B cell (primary cell): ENCODE measurements at regions not wholly inside any gene's neighbourhood (a gene's known extent, or its start where the extent isn't known, plus 50 kb on each side); places are given as distances from the start of the nearest gene placed in this dataset.

Experiments
- ATAC-seq: fragments of 200-7000 bp; cut with Tn5 transposase; one replicate; pipeline ENCODE4 v1.10.0; 2021; ENCODE audit warnings: low read depth, mild to moderate bottlenecking, moderate number of reproducible peaks, moderate library complexity
- CTCF ChIA-PET: fragments of 350-600 bp; sonication (Branson Sonifier 250); formaldehyde crosslinking; loops from one replicate; lab custom pipeline; 2021; ENCODE audit warnings: antibody characterized with exemption, inconsistent platforms; lab: Charles Lee
- POLR2A ChIA-PET: fragments of 350-600 bp; sonication (Branson Sonifier 250); formaldehyde crosslinking; loops from one replicate; lab custom pipeline; 2021; ENCODE audit warnings: antibody characterized with exemption; lab: Charles Lee
- DNase-seq: peaks from one replicate; pipeline ENCODE4 v3.0.0; 2013
- H2AFZ ChIP-seq: 2 replicates; pipeline ENCODE4 v1.6.1; 2012; ENCODE audit warnings: mild to moderate bottlenecking, low read depth, low read length; ENCODE audit not compliant: insufficient read depth, poor library complexity, severe bottlenecking
- H3K27ac ChIP-seq, 2 donors: 1 replicate in 1 of 2; 2 replicates in 1 of 2; pipeline ENCODE4 v1.5.1; 2012 to 2013; ENCODE audit warnings: low read length in 2 of 2, mild to moderate bottlenecking in 2 of 2, moderate library complexity in 1 of 2
- H3K27me3 ChIP-seq, 4 experiments: fragments of 200-600 bp in 1 of 4; sonication (generic) in 1 of 4; replicated peaks in 1 of 4; 1 replicate in 2 of 4; 2 replicates in 2 of 4; pipeline versions ENCODE4 v1.6.1 to v1.7.0; 2013 to 2016; ENCODE audit warnings: low read length in 3 of 4, mild to moderate bottlenecking in 2 of 4, mixed read lengths in 1 of 4, moderate library complexity in 1 of 4; ENCODE audit not compliant: insufficient read depth in 4 of 4, control insufficient read depth in 3 of 4; ENCODE audit errors: control extremely low read depth in 1 of 4
- H3K36me3 ChIP-seq, 2 experiments: replicated peaks in 1 of 2; 1 replicate in 1 of 2; 2 replicates in 1 of 2; pipeline versions ENCODE4 v1.6.1 to v1.7.1; 2013; ENCODE audit warnings: low read length in 1 of 2; ENCODE audit not compliant: insufficient read depth in 2 of 2, control insufficient read depth in 1 of 2; ENCODE audit errors: control extremely low read depth in 1 of 2, extremely low read depth in 1 of 2
- H3K4me1 ChIP-seq, 2 donors: fragments of 200-600 bp in 1 of 2; sonication (generic) in 1 of 2; 1 replicate in 1 of 2; 2 replicates in 1 of 2; pipeline versions ENCODE4 v1.5.1 to v1.6.1; 2013 to 2017; ENCODE audit warnings: low read length in 2 of 2; ENCODE audit not compliant: control insufficient read depth in 2 of 2, insufficient read depth in 2 of 2
- H3K4me2 ChIP-seq: replicated peaks from 2 replicates; pipeline ENCODE3; 2012; ENCODE audit warnings: mild to moderate bottlenecking, low read depth, low read length; ENCODE audit not compliant: poor library complexity, severe bottlenecking
- H3K4me3 ChIP-seq, 5 experiments: fragments of 200-600 bp in 1 of 5; sonication (generic) in 1 of 5; 1 replicate in 3 of 5; 2 replicates in 2 of 5; pipeline versions ENCODE4 v1.5.1 to v1.7.0; 2011 to 2016; ENCODE audit warnings: low read length in 4 of 5, mild to moderate bottlenecking in 4 of 5, low read depth in 2 of 5, control low read depth in 1 of 5, moderate library complexity in 1 of 5; ENCODE audit not compliant: insufficient read depth in 1 of 5; ENCODE audit errors: control extremely low read depth in 1 of 5, extremely low read depth in 1 of 5
- H3K79me2 ChIP-seq: fragments of 200-600 bp; sonication (generic); one replicate; pipeline ENCODE4 v1.6.0; 2016; ENCODE audit warnings: low read length; ENCODE audit not compliant: control insufficient read depth, insufficient read depth
- H3K9ac ChIP-seq: fragments of 200-600 bp; sonication (generic); 2 replicates; pipeline ENCODE4 v1.6.1; 2017; ENCODE audit warnings: mild to moderate bottlenecking, low read length, moderate library complexity
- H3K9me3 ChIP-seq, 3 donors: one replicate each; pipeline versions ENCODE4 v1.6.1 to v1.7.1; 2013; ENCODE audit warnings: low read length in 2 of 3; ENCODE audit not compliant: control insufficient read depth in 2 of 3, insufficient read depth in 1 of 3; ENCODE audit errors: control extremely low read depth in 1 of 3
- H4K20me1 ChIP-seq: 2 replicates; pipeline ENCODE4 v1.6.0; 2012; ENCODE audit warnings: mild to moderate bottlenecking, low read length; ENCODE audit not compliant: insufficient read depth, control insufficient read depth, poor library complexity, severe bottlenecking
- H3K27ac Mint-ChIP-seq: one replicate; pipeline ENCODE4 v1.8.0; 2021; ENCODE audit warnings: mixed read lengths
- H3K27me3 Mint-ChIP-seq: one replicate; pipeline ENCODE4 v1.8.0; 2021; ENCODE audit warnings: mixed read lengths
- H3K4me1 Mint-ChIP-seq: one replicate; pipeline ENCODE4 v1.8.0; 2021; ENCODE audit warnings: mixed read lengths
- H3K4me3 Mint-ChIP-seq: one replicate; pipeline ENCODE4 v1.8.0; 2021; ENCODE audit warnings: mixed read lengths
- H3K9me3 Mint-ChIP-seq: one replicate; pipeline ENCODE4 v1.8.0; 2022; ENCODE audit warnings: mixed read lengths; ENCODE audit not compliant: insufficient read depth
- CTCF ChIP-seq: fragments of 200-600 bp; IDR thresholded peaks from one replicate; pipeline ENCODE4 v1.8.0; 2022; ENCODE audit warnings: antibody characterized with exemption, mild to moderate bottlenecking
- EZH2 ChIP-seq: IDR thresholded peaks from 2 replicates; pipeline ENCODE4 v1.6.1; 2012; ENCODE audit warnings: borderline replicate concordance, low read depth, mild to moderate bottlenecking, moderate library complexity, low read length; ENCODE audit not compliant: insufficient read depth, poor library complexity, severe bottlenecking
- WGBS: methylation state at CpG from one replicate; pipeline ENCODE4 v1.1.5; 2013; ENCODE audit warnings: missing lambda C conversion rate; ENCODE audit not compliant: insufficient coverage; 5-methylcytosine and 5-hydroxymethylcytosine counted together
- intact Hi-C: fragments of 100-400 bp; cut with micrococcal nuclease; formaldehyde crosslinking; loops from one replicate; pipeline ENCODE4 v1.10.0; 2022

GRCh38 chr3:193862843-193863242 lies 269.8 kb downstream of the OPA1 start:
- Histone ChIP-seq H3K4me1 (peaks cover 32 to 35% of the 10 kb centered on the region in 2 donors), H3K36me3 (no peaks in the 10 kb centered on the region), H3K9me3 (peaks cover 0 to 4% (median 0%) of the 10 kb centered on the region in 3 donors), H3K4me3 (no peak overlapping the region), H3K79me2 (no peaks in the 10 kb centered on the region), H3K27me3 (peaks cover 0 to 3% (median 0%) of the 10 kb centered on the region in 4 experiments), H3K27ac (no peak overlapping the region), H3K4me2 (no peak overlapping the region), H2AFZ (no peak overlapping the region), H4K20me1 (no peaks in the 10 kb centered on the region), H3K9ac (no peak overlapping the region)
- TF ChIP-seq CTCF (no peak), EZH2 (no peak)
- Mint-ChIP-seq H3K4me1 (peaks cover 34% of the 10 kb centered on the region), H3K27me3 (no peaks in the 10 kb centered on the region), H3K27ac (no peak overlapping the region), H3K9me3 (no peaks in the 10 kb centered on the region), H3K4me3 (no peak overlapping the region)
- DNase-seq (no peak), ATAC-seq (no peak)
- POLR2A ChIA-PET = no interaction called here
- intact Hi-C loops = loop anchor here (10.0 kb wide), 1 partner anchor 112 kb away; no protein-coding TSS in a partner anchor
- CTCF ChIA-PET = no interaction called here
- WGBS = 90% methylated on average over 4 of the region's 4 CpGs

- no peak overlapping the region for H3K4me2 ChIP-seq
- H3K4me1 ChIP-seq = peaks cover 42 to 44% of the 10 kb centered on the region in 2 donors
- peaks cover 43% of the 10 kb centered on the region for H3K4me1 Mint-ChIP-seq
- no peaks in the 10 kb centered on the region for H3K79me2 ChIP-seq
- no peak overlapping the region for H2AFZ ChIP-seq
- no peaks in the 10 kb centered on the region for H3K27me3 Mint-ChIP-seq
- ChIA-PET CTCF (interaction anchor here (1.2 kb wide), 1 partner anchor 452 kb away, joined by 3 read pairs; no protein-coding TSS in a partner anchor), POLR2A (no interaction called here)
- WGBS = 100% methylated on average over 6 of the region's 9 CpGs
- no peaks in the 10 kb centered on the region for H3K36me3 ChIP-seq
- no peaks in the 10 kb centered on the region for H3K9me3 Mint-ChIP-seq
- H3K27ac Mint-ChIP-seq = no peak overlapping the region
- DNase-seq (no peak), ATAC-seq (no peak)
- peaks cover 0 to 3% (median 0%) of the 10 kb centered on the region in 4 experiments for H3K27me3 ChIP-seq
- no peak overlapping the region for H3K27ac ChIP-seq
- no peaks in the 10 kb centered on the region for H4K20me1 ChIP-seq
- no peak for TF ChIP-seq CTCF
- TF ChIP-seq EZH2 = no peak
- peaks cover 0 to 4% (median 0%) of the 10 kb centered on the region in 3 donors for H3K9me3 ChIP-seq
- intact Hi-C loops = loop anchor here (2.0 to 10.0 kb wide), 2 partner anchors 111 to 273 kb away; partner anchors contain the start of gene HES1
- no peak overlapping the region for H3K4me3 ChIP-seq
- no peak overlapping the region for H3K9ac ChIP-seq
- H3K4me3 Mint-ChIP-seq = no peak overlapping the region
These were observed 270.8 kb downstream of the OPA1 start for GRCh38 chr3:193863657-193864357.
